ENCODE measurements at regions not wholly inside any gene's neighbourhood (a gene's known extent, or its start where the extent isn't known, plus 50 kb on each side); places are given as distances from the start of the nearest gene placed in this dataset.
"Not testable (repeated sequence)": the region's sequence is repeated elsewhere in the genome, so short reads cannot be mapped to it uniquely, and the experiment has no call there.

DNA sequence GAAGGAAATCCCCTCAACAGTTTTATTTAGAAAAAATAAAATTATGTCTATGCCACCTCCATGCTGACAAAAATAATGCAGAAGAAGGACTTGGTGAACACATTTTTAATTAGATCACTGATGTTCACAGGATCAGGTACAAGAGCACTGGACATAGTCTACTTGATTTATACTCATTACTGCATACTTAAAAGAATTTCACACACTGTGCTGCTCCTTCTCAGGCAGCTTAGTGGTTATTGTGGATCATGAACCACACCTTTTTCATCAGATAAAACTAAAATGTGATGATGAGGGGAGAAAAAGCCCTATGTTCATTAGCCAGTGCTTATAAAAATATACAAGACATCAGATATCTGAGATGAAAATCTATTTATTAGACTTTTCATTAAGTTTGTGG is 103.3 kb upstream of the DPH5 start:
- no peak for DNase-seq (ENCODE audit: low read depth, low spot score)
- H3K27ac ChIP-seq, result no peak overlapping the region

DNA sequence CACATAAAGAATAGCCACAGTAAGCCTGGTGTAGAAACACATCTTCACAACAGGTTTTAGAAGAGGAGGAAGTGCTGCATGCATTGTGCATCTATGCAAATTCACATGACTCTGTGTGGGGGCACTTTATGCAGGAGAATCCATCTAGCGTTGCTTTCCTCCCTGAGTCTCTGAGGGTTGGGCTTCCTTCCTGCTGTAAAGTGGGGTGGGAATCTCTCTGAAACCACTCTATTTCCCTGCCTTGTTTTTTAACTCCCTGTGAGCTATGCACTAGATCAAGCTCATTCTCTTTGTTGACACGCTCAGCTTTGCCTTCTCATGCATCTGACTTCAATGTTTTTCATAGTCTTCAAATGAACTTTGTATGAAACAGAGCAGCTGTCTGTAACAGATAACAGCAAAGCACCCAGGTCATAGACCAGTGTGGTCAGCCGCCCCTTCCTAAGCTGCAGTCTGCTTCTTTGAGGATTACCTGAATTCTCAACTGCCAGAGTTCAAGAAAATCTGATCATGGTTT is 102.7 kb upstream of the DPH5 start:
- no peak overlapping the region for H3K27ac ChIP-seq

DNA sequence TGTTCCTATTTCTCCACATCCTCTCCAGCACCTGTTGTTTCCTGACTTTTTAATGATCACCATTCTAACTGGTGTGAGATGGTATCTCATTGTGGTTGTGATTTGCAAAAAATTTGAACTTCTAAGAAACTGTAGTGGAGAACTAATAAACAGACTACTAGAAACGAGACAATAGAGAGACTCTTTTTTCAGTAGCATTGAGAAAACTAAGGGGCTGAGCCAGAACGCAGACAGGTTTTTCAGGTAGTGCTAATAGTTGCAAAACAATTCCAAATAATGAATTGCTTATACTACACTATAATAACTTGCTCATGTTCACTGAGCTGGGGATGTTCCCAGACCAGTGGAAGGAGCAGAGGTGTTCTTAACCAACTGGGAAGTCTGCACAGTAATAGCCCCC is 98.8 kb upstream of the DPH5 start:
- DNase-seq (ENCODE audit: low read depth, low spot score), result no peak
- no peak overlapping the region for H3K27ac ChIP-seq

More for the DNA sequence above, 102.7 kb upstream of the DPH5 start:
- DNase-seq (ENCODE audit: low read depth, low spot score), result no peak

DNA sequence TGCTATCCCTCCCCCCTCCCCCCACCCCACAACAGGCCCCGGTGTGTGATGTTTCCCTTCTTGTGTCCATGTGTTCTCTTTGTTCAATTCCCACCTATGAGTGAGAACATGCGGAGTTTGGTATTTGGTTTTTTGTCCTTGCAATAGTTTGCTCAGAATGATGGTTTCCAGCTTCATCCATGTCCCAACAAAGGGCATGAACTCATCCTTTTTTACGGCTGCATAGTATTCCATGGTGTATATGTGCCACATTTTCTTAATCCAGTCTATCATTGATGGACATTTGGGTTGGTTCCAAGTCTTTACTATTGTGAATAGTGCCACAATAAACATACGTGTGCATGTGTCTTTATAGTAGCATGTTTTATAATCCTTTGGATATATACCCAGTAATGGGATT is 98.3 kb upstream of the DPH5 start:
- not testable (repeated sequence) for DNase-seq (ENCODE audit: low read depth, low spot score); H3K27ac ChIP-seq

DNA sequence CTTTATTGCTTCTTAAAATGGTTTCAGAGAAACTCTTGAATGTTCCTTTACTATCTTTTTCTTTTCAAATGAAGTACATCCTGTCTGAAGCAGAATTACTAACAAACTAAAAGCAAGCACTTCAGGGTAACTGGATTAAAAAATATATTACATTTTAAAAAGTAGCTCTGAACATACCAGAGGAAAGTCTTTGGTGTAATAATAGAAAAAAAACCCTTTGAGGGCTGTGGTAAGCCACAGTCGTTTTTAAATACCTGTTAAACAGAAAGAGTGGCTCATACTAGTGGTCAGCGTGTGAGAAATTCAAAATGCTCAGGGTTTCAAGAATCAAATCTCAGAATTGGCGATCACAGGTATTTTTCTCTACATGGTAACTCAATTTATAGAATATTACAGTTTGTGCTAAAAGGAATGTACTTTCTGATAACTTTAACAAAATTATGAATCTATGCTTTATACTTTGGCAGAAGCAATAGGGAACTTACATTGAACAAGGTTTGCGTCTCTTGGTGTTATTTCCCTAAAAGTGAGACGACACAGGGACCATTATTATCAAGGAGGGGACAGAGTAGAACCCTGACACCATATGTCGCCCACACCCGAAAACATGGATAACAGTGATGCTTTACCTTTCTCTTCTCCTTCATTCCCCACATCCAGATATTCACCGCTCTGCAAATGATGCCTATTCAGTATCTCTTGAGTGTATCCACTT is 97.0 kb upstream of the DPH5 start:
- DNase-seq (ENCODE audit: low read depth, low spot score), result no peak
- no peak overlapping the region for H3K27ac ChIP-seq

DNA sequence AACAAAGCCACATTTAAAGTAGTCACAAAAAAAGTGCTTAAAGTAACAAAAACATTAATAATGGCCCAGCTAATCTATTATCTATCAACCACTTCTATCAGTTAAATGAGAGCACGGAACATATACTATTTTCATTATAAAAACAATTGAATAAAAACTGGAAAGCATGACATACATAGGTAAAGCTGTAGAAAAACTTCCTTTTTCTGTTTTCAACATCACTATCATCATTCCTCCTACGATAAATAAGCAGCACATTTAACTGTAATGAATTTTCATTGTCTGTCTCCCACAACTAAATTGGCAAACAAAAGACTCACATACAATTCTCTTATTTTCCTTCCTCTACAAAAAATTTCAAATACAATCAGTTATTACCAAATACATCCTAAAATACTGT is 96.4 kb upstream of the DPH5 start:
- no peak overlapping the region for H3K27ac ChIP-seq
- no peak for DNase-seq (ENCODE audit: low read depth, low spot score)

DNA sequence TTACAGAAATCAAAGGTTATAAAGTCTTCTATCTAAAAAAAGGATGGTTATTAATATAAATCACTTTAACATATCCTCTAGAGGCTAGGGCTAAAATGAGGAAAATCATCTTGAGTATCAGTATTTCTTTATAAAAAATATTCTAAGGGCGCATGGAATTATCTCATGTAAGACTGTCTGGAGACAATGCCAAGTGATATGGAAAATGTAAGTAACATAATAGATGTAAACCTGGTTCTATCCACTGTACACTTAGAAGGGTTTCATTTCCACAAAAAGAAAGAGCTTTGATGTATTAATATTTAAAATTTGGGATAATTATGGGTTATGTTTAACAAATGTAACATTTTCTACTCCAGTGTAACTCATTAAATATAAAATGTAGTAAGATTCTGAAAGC is 95.9 kb upstream of the DPH5 start:
- DNase-seq (ENCODE audit: low read depth, low spot score), result no peak
- no peak overlapping the region for H3K27ac ChIP-seq

DNA sequence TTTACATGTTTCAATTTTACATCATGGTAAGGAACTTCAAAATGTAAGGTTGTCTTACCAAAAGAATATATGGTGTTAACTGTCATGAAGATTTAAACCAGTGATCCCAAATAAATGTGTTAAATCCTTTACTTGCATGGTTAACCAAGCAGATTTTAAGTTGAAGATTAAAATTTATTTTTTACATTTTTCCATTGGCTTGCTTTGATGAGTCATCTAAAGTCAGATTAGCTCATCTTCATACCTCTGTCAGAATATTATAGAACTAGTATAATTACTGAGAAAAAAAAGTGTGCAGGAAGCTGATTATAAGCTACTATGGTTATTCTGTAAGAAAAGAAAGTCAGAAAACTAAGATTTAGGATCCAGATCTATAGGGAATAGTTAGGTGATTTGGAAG is 95.3 kb upstream of the DPH5 start:
- H3K27ac ChIP-seq, result no peak overlapping the region
- no peak for DNase-seq (ENCODE audit: low read depth, low spot score)

DNA sequence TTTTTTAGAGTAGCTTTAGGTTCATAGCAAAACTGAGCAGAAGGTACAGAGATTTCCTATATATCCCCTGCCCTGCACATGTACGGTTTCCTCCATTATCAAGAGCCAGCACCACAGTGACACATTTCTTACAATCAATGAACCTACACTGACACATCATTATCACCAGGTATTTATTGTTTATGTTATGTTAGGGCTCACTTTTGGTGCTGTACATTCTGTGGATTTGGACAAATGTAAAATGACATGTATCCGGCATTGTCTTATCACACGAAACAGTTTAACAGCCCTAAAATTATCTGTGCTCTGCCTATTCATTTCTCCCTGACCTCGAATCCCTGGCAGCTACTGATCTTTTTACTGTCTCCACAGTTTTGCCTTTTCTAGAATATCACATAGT is 93.7 kb upstream of the DPH5 start:
- no peak overlapping the region for H3K27ac ChIP-seq

DNA sequence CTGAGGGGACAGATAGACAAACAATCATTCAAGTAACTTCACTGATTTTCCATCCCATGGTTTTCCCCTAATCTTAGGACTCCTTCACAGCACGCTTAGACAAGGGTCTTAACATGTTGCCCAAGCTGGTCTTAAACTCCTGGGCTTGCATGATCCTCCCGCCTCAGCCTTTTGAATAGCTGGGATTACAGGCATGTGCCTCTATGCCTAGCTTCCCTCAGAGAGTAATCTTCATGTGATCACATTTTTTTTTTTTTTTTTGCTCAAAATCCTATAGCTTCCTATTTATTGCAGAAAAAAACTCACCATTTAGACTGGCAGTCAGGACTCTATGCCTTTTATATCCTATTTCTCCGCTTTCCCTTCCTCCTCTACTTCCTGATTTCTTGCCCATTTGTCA is 90.4 kb upstream of the DPH5 start:
- DNase-seq (ENCODE audit: low read depth, low spot score), result no peak
- H3K27ac ChIP-seq, result no peak overlapping the region

More for the DNA sequence above, 93.7 kb upstream of the DPH5 start:
- DNase-seq (ENCODE audit: low read depth, low spot score), result no peak

DNA sequence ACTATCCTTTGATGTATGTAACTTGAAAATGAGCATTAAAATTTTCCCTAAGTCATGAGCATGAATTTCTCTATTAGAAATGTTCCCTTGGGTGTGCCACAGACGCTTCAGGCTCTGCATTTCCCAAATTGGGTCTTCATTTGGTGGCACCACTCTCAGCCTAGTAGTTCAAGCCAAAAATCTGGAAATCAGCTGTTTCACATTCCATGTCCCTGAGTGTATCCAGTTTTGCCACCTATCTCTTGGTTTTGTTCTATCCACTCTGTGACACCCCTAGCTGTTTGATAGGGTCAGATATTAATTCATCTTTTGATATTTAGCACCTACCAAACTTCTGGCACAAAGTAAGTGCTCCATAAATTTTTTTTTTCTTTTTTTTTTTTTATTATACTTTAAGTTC is 89.5 kb upstream of the DPH5 start:
- no peak for DNase-seq (ENCODE audit: low read depth, low spot score)
- no peak overlapping the region for H3K27ac ChIP-seq

DNA sequence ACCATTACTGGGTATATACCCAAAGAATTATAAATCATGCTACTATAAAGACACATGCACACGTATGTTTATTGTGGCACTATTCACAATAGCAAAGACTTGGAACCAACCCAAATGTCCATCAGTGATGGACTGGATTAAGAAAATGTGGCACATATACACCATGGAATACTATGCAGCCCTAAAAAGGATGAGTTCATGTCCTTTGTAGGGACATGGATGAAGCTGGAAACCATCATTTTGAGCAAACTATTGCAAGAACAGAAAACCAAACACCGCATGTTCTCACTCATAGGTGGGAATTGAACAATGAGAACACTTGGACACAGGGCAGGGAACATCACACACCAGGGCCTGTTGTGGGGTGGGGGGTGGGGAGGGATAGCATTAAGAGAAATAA is 88.5 kb upstream of the DPH5 start:
- DNase-seq (ENCODE audit: low read depth, low spot score); H3K27ac ChIP-seq: not testable (repeated sequence)

DNA sequence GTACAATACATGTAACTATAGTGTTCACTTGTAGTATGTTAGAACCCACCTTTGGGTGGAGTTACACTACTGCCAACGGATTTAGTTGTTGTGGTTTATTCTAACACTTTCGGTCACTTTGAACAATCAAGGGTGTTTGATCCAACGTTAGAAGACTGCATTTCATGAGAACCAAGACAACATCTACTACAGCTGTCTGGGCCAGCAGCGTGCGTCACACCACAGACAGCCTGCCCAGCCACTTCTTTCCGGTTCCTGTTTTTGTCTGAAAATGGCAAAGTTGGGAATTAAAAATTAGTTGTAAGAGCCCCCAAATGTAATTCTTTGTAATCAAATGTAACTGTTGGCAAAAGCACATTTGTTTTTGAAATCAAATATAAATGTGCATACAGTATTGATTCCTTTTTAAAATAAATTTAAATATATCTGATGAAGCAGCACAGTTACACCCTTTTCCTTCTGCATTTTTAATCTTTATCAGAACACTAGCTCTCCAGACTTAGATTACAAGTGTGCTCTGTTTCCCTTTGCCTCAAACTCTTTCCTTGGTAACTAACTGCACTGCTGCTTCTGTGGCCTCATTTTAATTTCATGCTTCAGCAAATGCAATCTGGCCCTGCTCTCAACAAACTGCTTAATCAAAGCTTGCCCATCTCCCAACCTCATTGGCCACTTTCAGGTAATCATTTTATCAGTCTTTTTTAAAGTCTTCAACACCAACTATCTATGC is 86.6 kb upstream of the DPH5 start:
- H3K27ac ChIP-seq, result no peak overlapping the region
- no peak for DNase-seq (ENCODE audit: low read depth, low spot score)

DNA sequence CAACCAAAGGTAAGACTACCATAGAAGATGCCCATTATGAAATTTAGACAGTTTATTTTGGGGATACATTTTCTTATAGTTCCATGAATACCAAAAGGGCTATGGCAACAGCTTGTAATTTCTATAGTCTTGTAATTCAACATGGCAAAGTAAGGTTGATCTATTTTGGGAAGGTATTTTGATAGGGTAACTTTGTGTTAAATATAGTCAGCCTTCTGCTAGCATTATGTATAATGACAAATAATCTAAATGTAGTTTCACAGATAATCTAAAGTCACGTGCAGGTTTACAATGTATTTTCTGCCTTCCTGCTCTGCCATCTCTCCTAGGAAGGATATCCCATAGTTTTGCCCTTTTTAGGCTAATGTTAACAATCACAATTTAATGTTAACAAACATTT is 85.9 kb upstream of the DPH5 start:
- H3K27ac ChIP-seq, result no peak overlapping the region

DNA sequence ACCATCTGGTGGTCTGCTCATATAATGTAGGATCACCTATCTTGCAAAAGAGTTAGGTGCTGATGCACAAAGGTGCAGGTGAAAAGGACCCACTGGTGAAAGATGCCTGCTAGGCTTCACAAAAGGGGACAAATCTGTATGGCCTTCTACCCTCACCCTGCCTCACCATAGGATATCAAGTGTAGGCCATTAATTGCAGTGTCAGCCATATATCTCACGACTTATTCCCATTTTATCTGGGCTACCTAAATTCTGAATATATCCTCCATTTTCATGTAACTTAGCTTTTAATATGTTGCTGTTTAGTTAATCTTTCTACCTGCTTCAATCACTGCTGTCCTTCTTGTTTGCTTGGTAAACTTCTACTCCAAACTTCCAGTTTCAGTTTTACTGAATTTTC is 84.2 kb upstream of the DPH5 start:
- H3K27ac ChIP-seq, result no peak overlapping the region
- DNase-seq (ENCODE audit: low read depth, low spot score), result no peak

More for the DNA sequence above, 85.9 kb upstream of the DPH5 start:
- no peak for DNase-seq (ENCODE audit: low read depth, low spot score)

DNA sequence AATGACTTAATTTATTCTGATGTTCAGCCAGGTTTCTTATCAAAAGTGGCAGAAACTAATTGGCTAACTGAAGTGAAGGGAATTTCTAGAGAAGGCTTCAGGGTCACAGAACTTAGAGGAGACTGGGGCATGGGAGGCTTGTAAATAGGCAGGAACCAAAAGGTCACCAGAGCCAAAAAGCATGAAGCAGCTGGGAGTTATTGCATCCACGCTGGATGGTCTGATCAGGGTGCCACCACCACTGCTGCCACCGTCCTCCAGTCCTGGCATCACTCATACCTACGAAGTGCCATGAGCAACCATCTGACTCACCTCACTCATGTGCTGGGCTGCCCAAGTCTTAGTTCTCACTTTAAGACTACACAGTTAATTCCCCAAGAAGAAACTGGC is 82.5 kb upstream of the DPH5 start:
- peak; percentile 18 for DNase-seq (ENCODE audit: low read depth, low spot score)

DNA sequence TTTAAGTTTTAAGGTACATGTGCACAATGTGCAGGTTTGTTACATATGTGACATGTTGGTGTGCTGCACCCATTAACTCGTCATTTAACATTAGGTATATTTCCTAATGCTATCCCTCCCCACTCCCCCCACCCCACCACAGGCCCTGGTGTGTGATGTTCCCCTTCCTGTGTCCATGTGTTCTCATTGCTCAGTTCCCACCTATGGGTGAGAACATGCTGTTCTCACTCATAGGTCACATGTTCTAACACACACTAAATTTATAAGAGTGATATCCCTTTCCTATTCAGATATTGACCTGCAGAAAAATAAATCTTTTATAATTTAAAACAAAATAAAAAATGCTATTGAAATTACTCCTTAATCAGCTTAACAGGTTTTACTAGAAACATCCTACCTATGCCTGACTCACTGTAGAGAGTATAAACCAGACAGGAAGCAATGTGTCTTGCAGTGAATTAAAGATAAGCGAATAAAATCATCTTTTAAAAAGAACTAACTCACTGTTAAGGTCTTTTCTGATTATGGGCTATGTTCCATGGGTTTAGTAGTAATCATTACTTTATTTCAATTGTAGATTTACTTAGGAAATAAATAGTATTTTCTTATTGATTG is 82.0 kb upstream of the DPH5 start:
- no peak overlapping the region for H3K27ac ChIP-seq
- DNase-seq (ENCODE audit: low read depth, low spot score), result no peak

More for the DNA sequence above, 82.5 kb upstream of the DPH5 start:
- no peak overlapping the region for H3K27ac ChIP-seq

DNA sequence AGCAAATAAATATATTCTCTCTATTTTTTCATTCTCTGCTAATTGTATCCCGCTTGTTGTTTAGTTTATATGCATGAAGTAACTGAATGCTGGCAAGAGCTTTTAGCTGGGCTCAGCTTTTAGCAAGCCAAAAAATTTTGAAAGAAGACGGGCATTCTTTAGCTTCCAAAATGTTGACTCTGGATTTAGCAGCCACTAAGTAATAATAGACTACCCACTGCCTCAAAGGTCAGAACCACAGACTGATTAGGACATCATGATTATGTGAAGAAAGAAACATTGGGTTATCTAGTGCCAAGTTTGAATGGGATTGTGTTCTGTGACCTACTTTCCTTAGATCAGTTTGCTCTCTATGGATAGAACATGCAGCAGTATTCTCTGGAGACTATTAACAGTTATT is 80.3 kb upstream of the DPH5 start:
- no peak for DNase-seq (ENCODE audit: low read depth, low spot score)
- H3K27ac ChIP-seq, result no peak overlapping the region

DNA sequence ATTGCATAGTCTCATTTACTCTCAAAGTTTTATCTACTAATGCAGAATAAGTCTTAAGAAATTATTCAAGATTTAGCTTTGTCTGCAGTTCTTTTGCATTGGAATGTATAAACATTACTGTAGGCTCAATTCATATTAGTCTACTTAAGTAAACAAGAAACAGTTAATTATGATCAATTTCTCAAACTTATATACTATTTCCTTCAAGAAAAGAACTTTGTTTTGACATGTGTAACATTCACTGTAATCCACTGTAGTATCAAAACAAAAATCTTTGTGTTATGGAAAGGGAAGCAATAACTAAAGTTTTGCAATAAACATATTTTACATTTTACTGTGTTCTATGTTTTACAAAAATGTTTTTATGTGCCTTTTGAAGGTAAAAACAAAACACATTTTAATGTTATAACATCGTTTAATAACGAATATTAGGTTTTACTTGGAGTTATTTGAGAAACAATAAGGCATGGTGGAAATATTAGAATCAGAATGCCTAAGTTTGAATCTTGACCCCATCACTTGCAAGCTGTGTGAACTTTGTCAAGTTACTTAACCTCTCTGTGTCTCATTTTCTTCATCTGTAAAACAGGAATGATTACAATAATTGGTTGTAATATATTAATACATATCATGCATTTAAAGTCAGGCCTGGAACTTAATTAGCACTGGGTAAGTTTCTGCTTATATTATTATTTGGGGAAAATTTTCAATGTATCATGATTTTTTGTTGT is 77.0 kb upstream of the DPH5 start:
- no peak overlapping the region for H3K27ac ChIP-seq
- DNase-seq (ENCODE audit: low read depth, low spot score), result no peak

DNA sequence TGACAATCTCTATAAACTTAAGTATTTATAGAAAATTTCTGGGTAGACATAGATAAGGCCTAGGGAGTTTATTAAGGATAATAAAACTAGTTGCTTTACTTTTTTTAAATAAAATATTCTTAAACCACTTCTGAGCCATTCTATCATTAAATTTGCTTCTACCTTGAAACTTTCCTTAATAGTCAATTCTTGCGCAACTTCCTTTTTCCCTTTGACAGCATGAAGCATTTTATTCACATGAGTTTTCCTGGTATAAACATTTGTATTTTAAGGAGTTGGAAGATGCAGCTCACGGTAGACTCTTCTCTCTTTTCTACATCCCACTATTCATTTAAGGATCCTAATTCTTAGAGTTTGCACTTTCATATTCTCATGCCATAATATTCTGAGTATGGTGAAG is 75.8 kb upstream of the DPH5 start:
- no peak overlapping the region for H3K27ac ChIP-seq
- DNase-seq (ENCODE audit: low read depth, low spot score), result no peak

DNA sequence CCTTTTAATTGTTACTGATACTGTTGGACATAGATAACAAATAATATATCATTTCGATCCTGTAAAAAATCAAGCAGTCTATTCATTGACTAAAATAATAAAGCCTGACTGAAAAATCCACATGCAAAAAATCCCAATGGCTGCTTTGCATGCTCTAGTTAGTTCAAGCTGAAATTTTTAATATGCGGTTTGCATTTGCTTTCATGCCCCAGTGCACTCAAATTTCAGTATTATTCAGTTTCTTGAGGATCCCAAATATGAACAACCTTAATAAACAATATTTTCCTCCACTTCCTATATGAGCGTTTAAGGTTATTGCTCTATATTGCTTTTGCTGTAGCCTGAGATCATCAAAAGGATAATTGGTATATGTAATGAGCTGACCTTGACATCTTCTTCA is 75.1 kb upstream of the DPH5 start:
- no peak overlapping the region for H3K27ac ChIP-seq
- no peak for DNase-seq (ENCODE audit: low read depth, low spot score)

All from epithelial cell of prostate (primary cell).